GM12878 (cell line): ENCODE measurements at regions not wholly inside any gene's neighbourhood (a gene's known extent, or its start where the extent isn't known, plus 50 kb on each side); places are given as distances from the start of the nearest gene placed in this dataset.

Experiments
- ATAC-seq: fragments of 200-7000 bp; cut with Tn5 transposase; 3 replicates; pipeline ENCODE4 v1.9.1; 2020; ENCODE audit warnings: mild to moderate bottlenecking, moderate library complexity
- BruUV-seq: library from RNA; stranded (reverse); fragments of 400-500 nt; replicated peaks from 2 replicates; lab custom pipeline; 2021; lab: Mats Ljungman, UMichigan
- CTCF ChIA-PET: fragments of 300-600 bp; sonication (Branson Sonifier 250); formaldehyde crosslinking; extraction: SDS; loops from one replicate; lab custom pipeline; 2021; ENCODE audit warnings: inconsistent platforms; lab: Yijun Ruan, JAX
- POLR2A ChIA-PET: fragments of 350-600 bp; formaldehyde crosslinking; extraction: SDS; loops from one replicate; lab custom pipeline; 2021; ENCODE audit warnings: inconsistent platforms; lab: Charles Lee
- RAD21 ChIA-PET: fragments of 300-600 bp; sonication (Branson Sonifier 250); formaldehyde crosslinking; loops from one replicate; lab custom pipeline; 2023; ENCODE audit warnings: antibody characterized with exemption; ENCODE audit not compliant: unreplicated experiment; lab: Charles Lee
- SMC1A ChIA-PET: fragments of 300-600 bp; sonication (Branson Sonifier 250); formaldehyde crosslinking; loops from one replicate; lab custom pipeline; 2023; ENCODE audit not compliant: unreplicated experiment, uncharacterized antibody; lab: Charles Lee
- DNase-seq: peaks from one replicate; pipeline ENCODE4 v3.0.0-alpha.2; 2011; ENCODE audit warnings: low read depth, low spot score
- FAIRE-seq: peaks from 3 replicates; lab custom pipeline; 2011; peaks lifted over from hg19 to GRCh38; lab: Jason Lieb, UNC
- H2AFZ ChIP-seq: 2 replicates; pipeline ENCODE4 v1.6.0; 2011; ENCODE audit warnings: low read depth, low read length, control low read depth; ENCODE audit not compliant: control insufficient read depth
- H3K27ac ChIP-seq: 2 replicates; pipeline ENCODE4 v1.5.1; 2011; ENCODE audit warnings: control low read depth; ENCODE audit not compliant: control insufficient read depth, insufficient read depth
- H3K27me3 ChIP-seq, 2 experiments: replicated peaks in 1 of 2; 2 replicates each; pipeline versions ENCODE4 v1.6.0 to v1.6.1; 2011; ENCODE audit warnings: low read length in 1 of 2; ENCODE audit not compliant: control insufficient read depth in 2 of 2, insufficient read depth in 2 of 2
- H3K36me3 ChIP-seq, 2 experiments: 2 replicates each; pipeline ENCODE4 v1.5.1; 2011; ENCODE audit warnings: low read length in 1 of 2; ENCODE audit not compliant: control insufficient read depth in 2 of 2, insufficient read depth in 2 of 2
- H3K4me1 ChIP-seq: 2 replicates; pipeline ENCODE4 v1.6.1; 2011; ENCODE audit warnings: mild to moderate bottlenecking, low read length, moderate library complexity, mixed read lengths; ENCODE audit not compliant: control insufficient read depth, insufficient read depth
- H3K4me2 ChIP-seq: 2 replicates; pipeline ENCODE4 v1.6.0; 2011; ENCODE audit warnings: control low read depth; ENCODE audit not compliant: control insufficient read depth, insufficient read depth
- H3K4me3 ChIP-seq: fragments of 200-600 bp; sonication (generic); 2 replicates; pipeline ENCODE4 v1.5.1; 2016
- H3K79me2 ChIP-seq: 2 replicates; pipeline ENCODE4 v1.6.0; 2011; ENCODE audit warnings: low read length; ENCODE audit not compliant: control insufficient read depth, insufficient read depth
- H3K9ac ChIP-seq: 2 replicates; pipeline ENCODE4 v1.8.0; 2011; ENCODE audit warnings: low read length, control low read depth, mixed read lengths; ENCODE audit not compliant: control insufficient read depth, insufficient read depth
- H3K9me3 ChIP-seq: replicated peaks from 3 replicates; pipeline ENCODE4 v1.5.1; 2011; ENCODE audit warnings: mild to moderate bottlenecking, low read length; ENCODE audit not compliant: control insufficient read depth, insufficient read depth
- H4K20me1 ChIP-seq: 2 replicates; pipeline ENCODE4 v1.6.0; 2011; ENCODE audit not compliant: control insufficient read depth, insufficient read depth
- CHD1 ChIP-seq: IDR thresholded peaks from 2 replicates; pipeline ENCODE4 v1.6.1; 2012; ENCODE audit warnings: low read depth, low read length, improper control_type of control experiment
- CTCF ChIP-seq, 3 experiments: IDR thresholded peaks in 2 of 3; conservative IDR thresholded peaks in 1 of 3; 2 replicates each; pipeline ENCODE4 v1.5.1; 2011; ENCODE audit warnings: low read depth in 3 of 3, low read length in 3 of 3, mild to moderate bottlenecking in 3 of 3, control low read depth in 2 of 3, moderate library complexity in 2 of 3, inconsistent platforms in 1 of 3, mixed read lengths in 1 of 3; ENCODE audit not compliant: control insufficient read depth in 2 of 3, insufficient read depth in 1 of 3; ENCODE audit errors: extremely low read depth in 1 of 3
- JUNB ChIP-seq: IDR thresholded peaks from 2 replicates; pipeline ENCODE4 v1.6.1; 2016; ENCODE audit warnings: antibody characterized with exemption, mild to moderate bottlenecking
- NR2C2 ChIP-seq: IDR thresholded peaks from 2 replicates; pipeline ENCODE4 v1.6.1; 2011; ENCODE audit warnings: borderline replicate concordance, low read depth; ENCODE audit not compliant: control insufficient read depth, insufficient read length
- SMAD1 ChIP-seq: fragments of 450-650 bp; IDR thresholded peaks from 2 replicates; pipeline ENCODE4 v1.6.1; 2018; ENCODE audit warnings: mild to moderate bottlenecking, low read depth; ENCODE audit not compliant: partially characterized antibody
- USF1 ChIP-seq: IDR thresholded peaks from 2 replicates; pipeline ENCODE4 v1.6.1; 2011; ENCODE audit warnings: borderline replicate concordance, low read depth, mild to moderate bottlenecking, moderate library complexity, mixed read lengths, low read length; ENCODE audit not compliant: insufficient read depth; ENCODE audit errors: extremely low read length
- USF2 ChIP-seq: IDR thresholded peaks from 2 replicates; pipeline ENCODE4 v1.6.1; 2011; ENCODE audit warnings: low read depth, low read length, improper control_type of control experiment, borderline replicate concordance
- WGBS: methylation state at CpG from one replicate; pipeline ENCODE4 v1.1.6; 2016; ENCODE audit warnings: low lambda C conversion rate; ENCODE audit not compliant: insufficient replicate concordance, insufficient coverage; ENCODE audit errors: missing lambda C conversion rate; 5-methylcytosine and 5-hydroxymethylcytosine counted together
- in situ Hi-C: fragments of 300-500 bp; cut with MboI; formaldehyde crosslinking; loops from 9 replicates; pipeline ENCODE4 v1.14.3; 2018; ENCODE audit warnings: mixed read lengths
- intact Hi-C: fragments of 100-400 bp; cut with micrococcal nuclease; formaldehyde crosslinking; loops from one replicate; pipeline ENCODE4 v1.14.2; 2022; ENCODE audit not compliant: unreplicated experiment
- TF ChIP-seq, protein P1 (sequence below): fragments of 450-650 bp; IDR thresholded peaks from 2 replicates; pipeline ENCODE4 v1.6.1; 2017; ENCODE audit warnings: borderline replicate concordance
- TF ChIP-seq, protein P2 (sequence below): fragments of 450-650 bp; IDR thresholded peaks from 2 replicates; pipeline ENCODE4 v1.6.1; 2017; ENCODE audit warnings: mild to moderate bottlenecking

GRCh38 chr3:156010829-156011228 is 109.5 kb upstream of the KCNAB1 start (continued):
- TF ChIP-seq CTCF (IDR thresholded peaks at IDR 0.05 in 2 of 3, conservative IDR thresholded peaks at IDR 0.05 in 1 of 3; ENCODE audit: control insufficient read depth in 2 of 3, extremely low read depth in 1 of 3, insufficient read depth in 1 of 3, low read depth in 3 of 3, low read length in 3 of 3) = peak; percentile 27 to 43 (median 39); a peak in 4 of 6 replicates
- TF ChIP-seq CHD1 = no peak

- no peaks in the 10 kb centered on the region for H3K27me3 ChIP-seq
- no peaks in the 10 kb centered on the region for H3K79me2 ChIP-seq
- no peak overlapping the region for H3K4me2 ChIP-seq
- intact Hi-C loops (no loop called here), in situ Hi-C loops (no loop called here)
- ATAC-seq = no peak
- no peak for DNase-seq
- ChIA-PET CTCF (no interaction called here), RAD21 (no interaction called here), POLR2A (no interaction called here), SMC1A (no interaction called here)
- H2AFZ ChIP-seq = no peak overlapping the region
- H3K4me3 ChIP-seq = no peak overlapping the region
- no peak overlapping the region for H3K9ac ChIP-seq
- H3K36me3 ChIP-seq = no peaks in the 10 kb centered on the region
- WGBS = 48% methylated on average over 4 of the region's 4 CpGs
- H3K9me3 ChIP-seq = no peaks in the 10 kb centered on the region
- no TSS peak for BruUV-seq
- TF ChIP-seq, protein P1, sequence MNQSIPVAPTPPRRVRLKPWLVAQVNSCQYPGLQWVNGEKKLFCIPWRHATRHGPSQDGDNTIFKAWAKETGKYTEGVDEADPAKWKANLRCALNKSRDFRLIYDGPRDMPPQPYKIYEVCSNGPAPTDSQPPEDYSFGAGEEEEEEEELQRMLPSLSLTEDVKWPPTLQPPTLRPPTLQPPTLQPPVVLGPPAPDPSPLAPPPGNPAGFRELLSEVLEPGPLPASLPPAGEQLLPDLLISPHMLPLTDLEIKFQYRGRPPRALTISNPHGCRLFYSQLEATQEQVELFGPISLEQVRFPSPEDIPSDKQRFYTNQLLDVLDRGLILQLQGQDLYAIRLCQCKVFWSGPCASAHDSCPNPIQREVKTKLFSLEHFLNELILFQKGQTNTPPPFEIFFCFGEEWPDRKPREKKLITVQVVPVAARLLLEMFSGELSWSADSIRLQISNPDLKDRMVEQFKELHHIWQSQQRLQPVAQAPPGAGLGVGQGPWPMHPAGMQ = no peak
- TF ChIP-seq NR2C2 = no peak
- TF ChIP-seq USF1 = no peak
- TF ChIP-seq SMAD1 = no peak
- no peak for TF ChIP-seq JUNB
- no peak for TF ChIP-seq USF2
- TF ChIP-seq, protein P2, sequence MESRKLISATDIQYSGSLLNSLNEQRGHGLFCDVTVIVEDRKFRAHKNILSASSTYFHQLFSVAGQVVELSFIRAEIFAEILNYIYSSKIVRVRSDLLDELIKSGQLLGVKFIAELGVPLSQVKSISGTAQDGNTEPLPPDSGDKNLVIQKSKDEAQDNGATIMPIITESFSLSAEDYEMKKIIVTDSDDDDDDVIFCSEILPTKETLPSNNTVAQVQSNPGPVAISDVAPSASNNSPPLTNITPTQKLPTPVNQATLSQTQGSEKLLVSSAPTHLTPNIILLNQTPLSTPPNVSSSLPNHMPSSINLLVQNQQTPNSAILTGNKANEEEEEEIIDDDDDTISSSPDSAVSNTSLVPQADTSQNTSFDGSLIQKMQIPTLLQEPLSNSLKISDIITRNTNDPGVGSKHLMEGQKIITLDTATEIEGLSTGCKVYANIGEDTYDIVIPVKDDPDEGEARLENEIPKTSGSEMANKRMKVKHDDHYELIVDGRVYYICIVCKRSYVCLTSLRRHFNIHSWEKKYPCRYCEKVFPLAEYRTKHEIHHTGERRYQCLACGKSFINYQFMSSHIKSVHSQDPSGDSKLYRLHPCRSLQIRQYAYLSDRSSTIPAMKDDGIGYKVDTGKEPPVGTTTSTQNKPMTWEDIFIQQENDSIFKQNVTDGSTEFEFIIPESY = no peak
- no peak for FAIRE-seq
- H3K4me1 ChIP-seq = no peaks in the 10 kb centered on the region
- no peaks in the 10 kb centered on the region for H4K20me1 ChIP-seq
- H3K27ac ChIP-seq = no peak overlapping the region
Measured at GRCh38 chr3:156014489-156014888, 105.9 kb upstream of the KCNAB1 start.
